Fibroblast of lung (primary cell): ENCODE measurements at regions not wholly inside any gene's neighbourhood (a gene's known extent, or its start where the extent isn't known, plus 50 kb on each side); places are given as distances from the start of the nearest gene placed in this dataset.

Experiments used
- EZH2 ChIP-seq: IDR thresholded peaks from 2 replicates; pipeline ENCODE4 v1.5.1; 2012; ENCODE audit warnings: low read length, control low read depth, mild to moderate bottlenecking; ENCODE audit errors: missing control alignments
- TF ChIP-seq, protein P1 (sequence below), 2 donors: IDR thresholded peaks in 1 of 2; conservative IDR thresholded peaks in 1 of 2; 1 replicate in 1 of 2; 2 replicates in 1 of 2; pipeline ENCODE4 v1.5.1; 2011 to 2012; ENCODE audit warnings: low read length in 2 of 2, control low read depth in 1 of 2, inconsistent platforms in 1 of 2, low read depth in 1 of 2, mild to moderate bottlenecking in 1 of 2

DNA sequence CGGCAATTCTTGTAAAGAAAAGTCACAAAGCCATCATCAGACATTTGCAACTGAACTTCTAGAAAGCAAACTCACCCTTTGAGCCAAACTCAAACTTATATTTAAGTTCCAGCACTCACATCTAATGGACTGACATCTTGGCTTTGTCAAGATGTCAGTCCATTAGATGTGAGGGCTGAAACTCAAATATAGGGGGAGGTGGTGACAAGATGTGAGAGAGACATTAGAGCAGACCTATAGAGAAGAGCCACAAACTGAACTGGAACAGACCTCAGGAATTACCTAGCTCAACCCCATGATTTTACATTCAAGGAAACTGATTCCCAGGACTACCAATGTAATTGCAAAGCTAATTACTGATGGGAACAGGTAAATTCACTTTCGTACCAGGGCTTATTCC is 543.8 kb downstream of the TNS1 start:
- TF ChIP-seq, protein P1, sequence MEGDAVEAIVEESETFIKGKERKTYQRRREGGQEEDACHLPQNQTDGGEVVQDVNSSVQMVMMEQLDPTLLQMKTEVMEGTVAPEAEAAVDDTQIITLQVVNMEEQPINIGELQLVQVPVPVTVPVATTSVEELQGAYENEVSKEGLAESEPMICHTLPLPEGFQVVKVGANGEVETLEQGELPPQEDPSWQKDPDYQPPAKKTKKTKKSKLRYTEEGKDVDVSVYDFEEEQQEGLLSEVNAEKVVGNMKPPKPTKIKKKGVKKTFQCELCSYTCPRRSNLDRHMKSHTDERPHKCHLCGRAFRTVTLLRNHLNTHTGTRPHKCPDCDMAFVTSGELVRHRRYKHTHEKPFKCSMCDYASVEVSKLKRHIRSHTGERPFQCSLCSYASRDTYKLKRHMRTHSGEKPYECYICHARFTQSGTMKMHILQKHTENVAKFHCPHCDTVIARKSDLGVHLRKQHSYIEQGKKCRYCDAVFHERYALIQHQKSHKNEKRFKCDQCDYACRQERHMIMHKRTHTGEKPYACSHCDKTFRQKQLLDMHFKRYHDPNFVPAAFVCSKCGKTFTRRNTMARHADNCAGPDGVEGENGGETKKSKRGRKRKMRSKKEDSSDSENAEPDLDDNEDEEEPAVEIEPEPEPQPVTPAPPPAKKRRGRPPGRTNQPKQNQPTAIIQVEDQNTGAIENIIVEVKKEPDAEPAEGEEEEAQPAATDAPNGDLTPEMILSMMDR (conservative IDR thresholded peaks at IDR 0.05 in 1 of 2, IDR thresholded peaks at IDR 0.05 in 1 of 2; ENCODE audit: low read depth in 1 of 2, low read length in 2 of 2) = no peak
- TF ChIP-seq EZH2 = no peak
